IPS-18a (cell line): ENCODE measurements at regions not wholly inside any gene's neighbourhood (a gene's known extent, or its start where the extent isn't known, plus 50 kb on each side); places are given as distances from the start of the nearest gene placed in this dataset.

Source experiments
- H3K27ac ChIP-seq: one replicate; pipeline ENCODE4 v1.5.1; 2013; ENCODE audit warnings: low read length
- H3K27me3 ChIP-seq: one replicate; pipeline ENCODE4 v1.6.1; 2013; ENCODE audit warnings: mild to moderate bottlenecking, low read length; ENCODE audit not compliant: control insufficient read depth, insufficient read depth
- H3K36me3 ChIP-seq: one replicate; pipeline ENCODE4 v1.6.1; 2013; ENCODE audit warnings: low read depth, low read length; ENCODE audit not compliant: control insufficient read depth
- H3K4me1 ChIP-seq: one replicate; pipeline ENCODE4 v1.6.1; 2013; ENCODE audit warnings: low read depth, low read length; ENCODE audit not compliant: control insufficient read depth
- H3K4me3 ChIP-seq: one replicate; pipeline ENCODE4 v1.5.1; 2013; ENCODE audit warnings: low read length
- H3K9ac ChIP-seq: one replicate; pipeline ENCODE4 v1.6.1; 2013; ENCODE audit warnings: mild to moderate bottlenecking, low read length, moderate library complexity
- H3K9me3 ChIP-seq: one replicate; pipeline ENCODE4 v1.6.1; 2013; ENCODE audit warnings: low read depth, low read length; ENCODE audit not compliant: control insufficient read depth

- Histone ChIP-seq H3K36me3 (no peaks in the 10 kb centered on the region), H3K9me3 (no peaks in the 10 kb centered on the region), H3K27ac (no peak overlapping the region), H3K4me1 (no peaks in the 10 kb centered on the region), H3K4me3 (no peak overlapping the region), H3K27me3 (no peaks in the 10 kb centered on the region), H3K9ac (no peak overlapping the region)
Measured at GRCh38 chr4:127533028-127533700, 99.6 kb upstream of the INTU start.

GRCh38 chr4:127534041-127534825 is 98.5 kb upstream of the INTU start:
- Histone ChIP-seq H3K27me3 (no peaks in the 10 kb centered on the region), H3K4me1 (no peaks in the 10 kb centered on the region), H3K9me3 (no peaks in the 10 kb centered on the region), H3K27ac (no peak overlapping the region), H3K36me3 (no peaks in the 10 kb centered on the region), H3K9ac (no peak overlapping the region), H3K4me3 (no peak overlapping the region)

GRCh38 chr4:127538016-127538415 is 94.7 kb upstream of the INTU start:
- no peaks in the 10 kb centered on the region for H3K36me3 ChIP-seq
- peaks cover 17% of the 10 kb centered on the region for H3K4me1 ChIP-seq
- H3K9ac ChIP-seq: no peak overlapping the region
- H3K27me3 ChIP-seq: no peaks in the 10 kb centered on the region
- no peak overlapping the region for H3K27ac ChIP-seq
- no peak overlapping the region for H3K4me3 ChIP-seq
- no peaks in the 10 kb centered on the region for H3K9me3 ChIP-seq

GRCh38 chr4:127540497-127541025 is 92.2 kb upstream of the INTU start:
- Histone ChIP-seq H3K4me3 (no peak overlapping the region), H3K27ac (no peak overlapping the region), H3K9me3 (no peaks in the 10 kb centered on the region), H3K9ac (no peak overlapping the region), H3K27me3 (no peaks in the 10 kb centered on the region), H3K4me1 (peaks cover 17% of the 10 kb centered on the region), H3K36me3 (no peaks in the 10 kb centered on the region)

- no peak overlapping the region for H3K4me3 ChIP-seq
- H3K36me3 ChIP-seq: no peaks in the 10 kb centered on the region
- H3K9me3 ChIP-seq: no peaks in the 10 kb centered on the region
- H3K9ac ChIP-seq: no peak overlapping the region
- H3K27ac ChIP-seq: no peak overlapping the region
- peaks cover 8% of the 10 kb centered on the region for H3K4me1 ChIP-seq
- H3K27me3 ChIP-seq: no peaks in the 10 kb centered on the region
Measured at GRCh38 chr4:127545271-127545670, 87.5 kb upstream of the INTU start.

- Histone ChIP-seq H3K36me3 (no peaks in the 10 kb centered on the region), H3K4me3 (no peak overlapping the region), H3K9me3 (no peaks in the 10 kb centered on the region), H3K4me1 (no peaks in the 10 kb centered on the region), H3K9ac (no peak overlapping the region), H3K27me3 (no peaks in the 10 kb centered on the region), H3K27ac (no peak overlapping the region)
Measured at GRCh38 chr4:127548990-127549925, 83.5 kb upstream of the INTU start.

- Histone ChIP-seq H3K4me3 (no peak overlapping the region), H3K36me3 (no peaks in the 10 kb centered on the region), H3K27ac (no peak overlapping the region), H3K4me1 (no peaks in the 10 kb centered on the region), H3K9me3 (no peaks in the 10 kb centered on the region), H3K9ac (no peak overlapping the region), H3K27me3 (no peaks in the 10 kb centered on the region)
Measured at GRCh38 chr4:127555106-127555505, 77.7 kb upstream of the INTU start.

GRCh38 chr4:127558088-127558487 is 74.7 kb upstream of the INTU start:
- Histone ChIP-seq H3K4me3 (no peak overlapping the region), H3K27ac (no peak overlapping the region), H3K27me3 (no peaks in the 10 kb centered on the region), H3K9me3 (no peaks in the 10 kb centered on the region), H3K4me1 (no peaks in the 10 kb centered on the region), H3K9ac (no peak overlapping the region), H3K36me3 (no peaks in the 10 kb centered on the region)

GRCh38 chr4:127558489-127559407 is 74.0 kb upstream of the INTU start:
- no peaks in the 10 kb centered on the region for H3K27me3 ChIP-seq
- H3K9me3 ChIP-seq: no peaks in the 10 kb centered on the region
- H3K36me3 ChIP-seq: no peaks in the 10 kb centered on the region
- H3K9ac ChIP-seq: no peak overlapping the region
- no peaks in the 10 kb centered on the region for H3K4me1 ChIP-seq
- no peak overlapping the region for H3K27ac ChIP-seq
- no peak overlapping the region for H3K4me3 ChIP-seq

- Histone ChIP-seq H3K9ac (no peak overlapping the region), H3K9me3 (no peaks in the 10 kb centered on the region), H3K27me3 (no peaks in the 10 kb centered on the region), H3K36me3 (no peaks in the 10 kb centered on the region), H3K27ac (no peak overlapping the region), H3K4me1 (no peaks in the 10 kb centered on the region), H3K4me3 (no peak overlapping the region)
Measured at GRCh38 chr4:127559981-127560380, 72.8 kb upstream of the INTU start.
